DOHH2 (cell line): ENCODE measurements at regions not wholly inside any gene's neighbourhood (a gene's known extent, or its start where the extent isn't known, plus 50 kb on each side); places are given as distances from the start of the nearest gene placed in this dataset.
"Not testable (repeated sequence)": the region's sequence is repeated elsewhere in the genome, so short reads cannot be mapped to it uniquely, and the experiment has no call there.

Source experiments
- H3F3A ChIP-seq: fragments of 200-600 bp; sonication (generic), shearing (Covaris generic); 2 replicates; pipeline ENCODE4 v1.6.0; 2016; ENCODE audit warnings: antibody characterized with exemption, mild to moderate bottlenecking; ENCODE audit not compliant: control insufficient read depth, insufficient read depth
- H3K27ac ChIP-seq: fragments of 200-600 bp; sonication (generic); 2 replicates; pipeline ENCODE4 v1.5.1; 2014; ENCODE audit warnings: low read depth, mild to moderate bottlenecking, low read length, moderate library complexity
- H3K27me3 ChIP-seq: fragments of 200-600 bp; sonication (generic); 2 replicates; pipeline ENCODE4 v1.6.1; 2014; ENCODE audit warnings: mild to moderate bottlenecking, low read length, mixed read lengths; ENCODE audit not compliant: control insufficient read depth
- H3K36me3 ChIP-seq: fragments of 200-600 bp; sonication (generic); 2 replicates; pipeline ENCODE4 v1.6.1; 2014; ENCODE audit warnings: mild to moderate bottlenecking, low read length, moderate library complexity, mixed read lengths; ENCODE audit not compliant: control insufficient read depth
- H3K4me1 ChIP-seq: fragments of 200-600 bp; sonication (generic); 2 replicates; pipeline ENCODE4 v1.6.1; 2014; ENCODE audit warnings: mild to moderate bottlenecking, low read length, mixed read lengths; ENCODE audit not compliant: control insufficient read depth
- H3K4me2 ChIP-seq: fragments of 200-600 bp; sonication (generic); 2 replicates; pipeline ENCODE4 v1.6.0; 2014; ENCODE audit warnings: mild to moderate bottlenecking, low read length, moderate library complexity
- H3K4me3 ChIP-seq: fragments of 200-600 bp; sonication (generic); 2 replicates; pipeline ENCODE4 v1.5.1; 2014; ENCODE audit warnings: mild to moderate bottlenecking, low read length, mixed read lengths
- H3K79me2 ChIP-seq: fragments of 200-600 bp; sonication (generic); 2 replicates; pipeline ENCODE4 v1.6.1; 2014; ENCODE audit warnings: mild to moderate bottlenecking, low read length, mixed read lengths; ENCODE audit not compliant: control insufficient read depth
- H3K9me2 ChIP-seq: fragments of 200-600 bp; sonication (generic); replicated peaks from 2 replicates; pipeline ENCODE4 v1.6.1; 2014; ENCODE audit warnings: mild to moderate bottlenecking, low read length, mixed read lengths; ENCODE audit not compliant: control insufficient read depth
- H3K9me3 ChIP-seq: fragments of 200-600 bp; sonication (generic); 2 replicates; pipeline ENCODE4 v1.6.1; 2014; ENCODE audit warnings: antibody characterized with exemption, low read length, mixed read lengths; ENCODE audit not compliant: control insufficient read depth, insufficient read depth
- H4K20me1 ChIP-seq: fragments of 200-600 bp; sonication (generic); 2 replicates; pipeline ENCODE4 v1.6.0; 2014; ENCODE audit warnings: low read depth, mild to moderate bottlenecking, antibody characterized with exemption, low read length, moderate library complexity; ENCODE audit not compliant: control insufficient read depth, insufficient read depth
- CTCF ChIP-seq: fragments of 200-600 bp; sonication (generic); IDR thresholded peaks from one replicate; pipeline ENCODE4 v1.5.1; 2014; ENCODE audit warnings: antibody characterized with exemption, mild to moderate bottlenecking, low read depth, low read length; ENCODE audit not compliant: poor library complexity, severe bottlenecking
- EZH2phosphoT487 ChIP-seq: fragments of 200-600 bp; sonication (generic); IDR thresholded peaks from 2 replicates; pipeline ENCODE4 v1.6.1; 2017; ENCODE audit warnings: borderline replicate concordance, mild to moderate bottlenecking, antibody characterized with exemption, low read length, moderate library complexity, mixed read lengths

GRCh38 chr3:40753951-40754350, 229.2 kb downstream of the ZNF621 start:
- Histone ChIP-seq H3K27me3 (peaks cover 4% of the 10 kb centered on the region; the same call in 1 of the 2 replicates), H3K9me3 (no peaks in the 10 kb centered on the region), H3K4me1 (no peaks in the 10 kb centered on the region), H3K27ac (no peak overlapping the region), H3K4me3 (no peak overlapping the region), H3K79me2 (no peaks in the 10 kb centered on the region), H3K4me2 (no peak overlapping the region), H3K36me3 (no peaks in the 10 kb centered on the region), H3K9me2 (no peaks in the 10 kb centered on the region), H4K20me1 (no peaks in the 10 kb centered on the region), H3F3A (no peaks in the 10 kb centered on the region)
- TF ChIP-seq EZH2phosphoT487 (no peak), CTCF (no peak)

- Histone ChIP-seq H3K79me2 (no peaks in the 10 kb centered on the region), H3K9me2 (no peaks in the 10 kb centered on the region), H3K4me2 (no peak overlapping the region), H3K4me1 (no peaks in the 10 kb centered on the region), H3K9me3 (no peaks in the 10 kb centered on the region), H3K27ac (no peak overlapping the region), H3K27me3 (peaks cover 4% of the 10 kb centered on the region; the same call in 1 of the 2 replicates), H4K20me1 (no peaks in the 10 kb centered on the region), H3F3A (no peaks in the 10 kb centered on the region), H3K36me3 (no peaks in the 10 kb centered on the region), H3K4me3 (no peak overlapping the region)
- no peak for TF ChIP-seq CTCF
- no peak for TF ChIP-seq EZH2phosphoT487
Observed at GRCh38 chr3:40754994-40755393, 230.2 kb downstream of the ZNF621 start.

- TF ChIP-seq CTCF (no peak), EZH2phosphoT487 (no peak)
- no peak overlapping the region for H3K4me2 ChIP-seq
Observed at GRCh38 chr3:40756500-40756899, 231.7 kb downstream of the ZNF621 start.

GRCh38 chr3:40762771-40763170, 238.0 kb downstream of the ZNF621 start:
- H3K79me2 ChIP-seq, H3F3A ChIP-seq, H3K4me3 ChIP-seq, H3K9me2 ChIP-seq, H3K4me1 ChIP-seq, H3K4me2 ChIP-seq, H3K9me3 ChIP-seq, H4K20me1 ChIP-seq, H3K27me3 ChIP-seq, H3K36me3 ChIP-seq, H3K27ac ChIP-seq: not testable (repeated sequence)

More at GRCh38 chr3:40756500-40756899, 231.7 kb downstream of the ZNF621 start:
- no peaks in the 10 kb centered on the region for H3K4me1 ChIP-seq
- no peaks in the 10 kb centered on the region for H3F3A ChIP-seq
- H4K20me1 ChIP-seq, result no peaks in the 10 kb centered on the region
- no peak overlapping the region for H3K4me3 ChIP-seq
- H3K27me3 ChIP-seq, result peaks cover 4% of the 10 kb centered on the region; the same call in 1 of the 2 replicates
- no peak overlapping the region for H3K27ac ChIP-seq
- no peaks in the 10 kb centered on the region for H3K36me3 ChIP-seq
- no peaks in the 10 kb centered on the region for H3K79me2 ChIP-seq
- H3K9me2 ChIP-seq, result no peaks in the 10 kb centered on the region
- no peaks in the 10 kb centered on the region for H3K9me3 ChIP-seq
